BLaER1 (cell line): ENCODE measurements at regions not wholly inside any gene's neighbourhood (a gene's known extent, or its start where the extent isn't known, plus 50 kb on each side); places are given as distances from the start of the nearest gene placed in this dataset.
A peak's percentile ranks its signal among the peaks of the same experiment; 100 is the strongest.

ENCODE experiments used
- H3K27ac ChIP-seq: shearing (Covaris generic); formaldehyde crosslinking; 2 replicates; pipeline ENCODE4 v1.8.1; 2022
- H3K27me3 ChIP-seq: shearing (Covaris generic); formaldehyde crosslinking; 2 replicates; pipeline ENCODE4 v1.8.1; 2022
- H3K36me3 ChIP-seq: shearing (Covaris generic); formaldehyde crosslinking; 2 replicates; pipeline ENCODE4 v1.8.1; 2022
- H3K4me1 ChIP-seq: shearing (Covaris generic); formaldehyde crosslinking; 2 replicates; pipeline ENCODE4 v1.8.1; 2022
- H3K4me2 ChIP-seq: shearing (Covaris generic); formaldehyde crosslinking; 2 replicates; pipeline ENCODE4 v1.8.1; 2022
- H3K4me3 ChIP-seq: shearing (Covaris generic); formaldehyde crosslinking; 2 replicates; pipeline ENCODE4 v1.8.1; 2022
- H3K9ac ChIP-seq: shearing (Covaris generic); formaldehyde crosslinking; 2 replicates; pipeline ENCODE4 v1.8.1; 2022
- H3K9me3 ChIP-seq: shearing (Covaris generic); formaldehyde crosslinking; 2 replicates; pipeline ENCODE4 v1.8.1; 2022
- H4K20me1 ChIP-seq: shearing (Covaris generic); formaldehyde crosslinking; 2 replicates; pipeline ENCODE4 v1.8.1; 2022
- Cebpa-rat ChIP-seq: shearing (Covaris generic); IDR thresholded peaks from 2 replicates; pipeline ENCODE4 v1.8.1; 2022

DNA sequence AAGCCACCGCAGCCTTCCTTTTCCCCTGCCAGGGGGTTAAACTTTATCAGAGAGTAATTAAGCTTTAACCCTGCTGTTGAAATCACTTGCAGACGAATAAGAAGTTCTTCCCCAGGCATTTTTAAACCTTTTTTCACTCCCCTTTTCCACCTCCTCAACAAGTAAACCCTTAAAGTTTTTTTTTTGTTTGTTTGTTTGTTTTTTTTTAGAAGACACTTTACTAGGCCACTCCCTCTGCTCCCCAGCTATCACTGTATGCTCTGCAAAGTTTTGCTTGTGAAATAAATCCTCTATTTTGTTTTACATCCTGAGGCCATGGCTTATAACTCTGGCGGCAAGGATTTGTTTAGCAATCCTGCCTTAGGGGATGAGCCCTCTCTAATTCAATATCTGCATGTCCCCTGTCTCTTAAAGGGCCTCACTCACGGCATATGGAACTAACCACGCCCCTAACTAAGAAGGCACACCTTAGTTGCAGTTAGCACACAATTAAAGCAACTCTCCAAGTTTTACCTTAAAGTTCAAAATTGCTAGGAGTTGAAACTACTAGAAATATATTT, 1354.7 kb upstream of the LRRTM3 start:
- H3K4me3 ChIP-seq, result peak overlapping the region; percentile 28; the same call in 1 of the 2 replicates
- H3K36me3 ChIP-seq, result no peaks in the 10 kb centered on the region
- no peaks in the 10 kb centered on the region for H4K20me1 ChIP-seq
- peaks cover 16% of the 10 kb centered on the region for H3K4me1 ChIP-seq
- peak overlapping the region; percentile 43; the same call in 1 of the 2 replicates for H3K27ac ChIP-seq
- H3K4me2 ChIP-seq, result peak overlapping the region; percentile 76
- no peaks in the 10 kb centered on the region for H3K27me3 ChIP-seq
- no peak overlapping the region for H3K9ac ChIP-seq
- no peaks in the 10 kb centered on the region for H3K9me3 ChIP-seq
- no peak for TF ChIP-seq Cebpa-rat

DNA sequence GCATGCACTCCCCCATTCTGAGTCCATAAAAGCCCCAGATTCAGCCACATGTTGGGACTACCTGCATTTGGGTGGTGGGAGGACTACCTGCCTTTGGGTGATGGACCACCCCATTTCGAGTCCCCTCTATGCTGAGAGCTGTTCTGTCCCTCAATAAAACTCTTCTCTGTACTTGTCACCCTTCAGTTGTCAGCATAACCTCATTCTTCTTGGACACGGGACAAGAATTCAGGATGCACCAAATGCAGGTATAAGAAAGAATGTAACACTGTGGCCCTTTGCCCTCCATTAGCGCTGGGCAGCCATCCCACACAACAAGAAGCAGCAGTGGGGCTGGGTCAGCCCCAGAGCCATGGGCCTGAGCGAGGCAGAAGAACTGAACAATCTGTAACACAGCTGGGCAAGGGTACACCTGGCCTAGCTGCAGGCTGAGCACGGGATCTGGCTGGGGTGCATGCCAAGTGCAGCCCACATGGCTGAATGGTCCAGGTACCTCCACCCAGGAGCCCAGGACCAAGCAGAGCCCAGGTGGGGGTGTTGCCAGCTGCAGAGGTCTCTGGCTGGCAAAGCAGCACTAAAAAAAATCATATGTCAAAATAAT, 1344.3 kb upstream of the LRRTM3 start:
- no peak overlapping the region for H3K27ac ChIP-seq
- no peak for TF ChIP-seq Cebpa-rat
- H3K27me3 ChIP-seq, result no peaks in the 10 kb centered on the region
- H3K4me3 ChIP-seq, result no peak overlapping the region
- H3K9me3 ChIP-seq, result peaks cover 29% of the 10 kb centered on the region
- no peaks in the 10 kb centered on the region for H3K4me1 ChIP-seq
- H3K36me3 ChIP-seq, result no peaks in the 10 kb centered on the region
- H3K9ac ChIP-seq, result no peak overlapping the region
- no peaks in the 10 kb centered on the region for H4K20me1 ChIP-seq
- no peak overlapping the region for H3K4me2 ChIP-seq

DNA sequence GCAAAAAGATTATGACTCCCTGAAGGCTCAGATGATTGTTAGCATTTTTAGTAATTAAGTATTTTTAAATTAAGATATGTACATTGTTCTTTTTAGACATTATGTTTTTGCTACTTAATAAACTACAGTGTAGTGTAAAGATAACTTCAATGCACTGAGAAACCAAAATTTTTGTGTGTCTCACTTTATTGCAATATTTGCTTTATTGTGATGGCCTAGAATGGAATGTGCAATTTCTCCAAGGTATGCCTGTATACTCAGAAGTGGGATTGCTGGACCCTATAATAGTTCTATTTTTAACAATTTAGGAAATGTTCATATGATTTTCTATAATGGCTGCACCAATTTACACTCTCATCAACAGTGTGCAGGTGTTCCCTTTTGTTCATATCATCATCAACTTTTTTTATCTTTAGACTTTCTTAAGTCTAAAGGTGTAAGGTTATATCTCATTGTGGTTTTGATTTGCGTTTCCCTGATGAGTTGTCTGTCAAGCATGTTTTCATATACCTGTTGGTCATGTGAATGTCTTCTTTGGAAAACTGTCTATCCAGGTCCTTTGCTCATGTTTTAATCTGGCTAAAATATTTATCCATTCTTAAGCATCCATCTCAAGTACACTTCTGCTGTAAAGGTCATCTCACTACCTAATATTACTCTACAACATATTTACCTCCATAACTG, 1323.5 kb upstream of the LRRTM3 start:
- no peak overlapping the region for H3K27ac ChIP-seq
- TF ChIP-seq Cebpa-rat, result no peak

DNA sequence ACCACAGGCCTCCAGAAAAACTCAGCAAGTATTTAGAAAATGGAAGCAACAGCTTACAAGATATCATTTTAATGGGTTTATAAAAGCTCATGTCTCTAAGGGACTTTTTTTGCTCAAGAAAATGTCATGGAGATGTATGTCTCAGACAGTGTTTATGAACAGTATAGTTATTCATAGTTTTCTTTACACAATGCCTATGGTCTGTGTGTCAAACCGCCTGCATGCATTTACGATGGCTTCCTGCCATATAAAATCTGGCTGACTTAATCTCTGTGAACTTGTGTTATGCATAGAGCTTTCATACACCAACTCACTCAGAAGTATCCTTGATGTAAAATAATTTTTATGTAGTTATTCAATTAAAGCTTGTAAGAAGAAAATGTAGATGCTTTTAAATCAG, 1314.2 kb upstream of the LRRTM3 start:
- H3K9me3 ChIP-seq, result peaks cover 5% of the 10 kb centered on the region; the same call in 1 of the 2 replicates

More for the DNA sequence above, 1323.5 kb upstream of the LRRTM3 start:
- Histone ChIP-seq H4K20me1 (no peaks in the 10 kb centered on the region), H3K9me3 (no peaks in the 10 kb centered on the region), H3K4me2 (no peak overlapping the region), H3K9ac (no peak overlapping the region), H3K4me3 (no peak overlapping the region), H3K4me1 (no peaks in the 10 kb centered on the region), H3K27me3 (no peaks in the 10 kb centered on the region), H3K36me3 (no peaks in the 10 kb centered on the region)

DNA sequence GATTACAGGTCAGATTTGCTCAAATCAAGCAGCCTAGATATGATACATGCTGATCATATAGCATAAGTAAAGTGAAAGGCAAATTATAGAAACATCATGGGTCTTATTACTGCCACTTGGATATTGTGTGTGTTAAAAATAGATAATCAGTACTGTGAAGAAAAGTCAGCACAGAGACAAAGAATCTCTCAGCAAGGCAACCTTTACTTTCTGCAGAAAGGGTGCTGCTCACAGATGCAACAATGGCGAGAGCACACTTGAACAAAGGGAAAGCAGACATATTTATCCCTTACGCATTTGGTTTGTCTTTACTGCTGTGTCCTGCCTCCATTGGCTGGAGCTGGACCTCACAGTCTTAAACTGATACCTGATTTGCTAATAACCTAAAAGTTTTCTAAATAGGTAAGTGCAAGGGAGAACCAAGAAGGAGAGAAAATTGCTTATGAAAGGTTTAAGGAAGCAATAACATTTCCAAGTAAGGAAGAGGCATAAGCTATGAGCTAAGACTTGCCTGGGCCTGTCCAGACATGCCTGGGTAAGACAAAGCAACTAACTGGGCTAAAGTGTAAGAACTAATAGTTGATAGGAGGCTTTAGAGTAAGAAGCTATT, 1310.8 kb upstream of the LRRTM3 start:
- H4K20me1 ChIP-seq, result no peaks in the 10 kb centered on the region
- H3K4me2 ChIP-seq, result no peak overlapping the region
- H3K4me1 ChIP-seq, result no peaks in the 10 kb centered on the region
- peaks cover 5% of the 10 kb centered on the region; the same call in 1 of the 2 replicates for H3K9me3 ChIP-seq
- H3K4me3 ChIP-seq, result no peak overlapping the region
- no peak overlapping the region for H3K27ac ChIP-seq
- H3K9ac ChIP-seq, result no peak overlapping the region
- H3K27me3 ChIP-seq, result no peaks in the 10 kb centered on the region
- no peak for TF ChIP-seq Cebpa-rat
- H3K36me3 ChIP-seq, result no peaks in the 10 kb centered on the region

More for the DNA sequence above, 1314.2 kb upstream of the LRRTM3 start:
- no peak overlapping the region for H3K27ac ChIP-seq
- H4K20me1 ChIP-seq, result no peaks in the 10 kb centered on the region
- H3K36me3 ChIP-seq, result no peaks in the 10 kb centered on the region
- H3K4me2 ChIP-seq, result no peak overlapping the region
- no peak overlapping the region for H3K4me3 ChIP-seq
- H3K4me1 ChIP-seq, result no peaks in the 10 kb centered on the region
- H3K9ac ChIP-seq, result no peak overlapping the region
- TF ChIP-seq Cebpa-rat, result no peak
- no peaks in the 10 kb centered on the region for H3K27me3 ChIP-seq

DNA sequence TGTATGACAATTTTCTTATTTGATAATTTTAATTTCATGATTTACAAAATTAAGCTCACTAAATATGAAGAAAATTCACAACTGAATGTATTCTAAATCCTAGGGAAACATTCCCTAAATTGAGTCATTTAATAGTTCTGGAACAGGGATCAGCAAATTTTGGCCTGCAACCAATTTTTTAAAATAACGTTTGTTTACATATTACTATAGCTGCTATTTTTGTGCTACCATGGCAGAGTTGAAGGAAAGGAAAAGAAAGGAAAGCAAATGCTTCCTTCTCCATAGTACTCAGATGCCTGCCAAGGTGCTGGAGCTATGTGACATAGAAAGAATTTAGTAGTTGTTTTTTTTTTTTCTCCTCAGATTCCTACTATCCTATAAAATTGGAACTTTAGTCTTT, 1307.7 kb upstream of the LRRTM3 start:
- Histone ChIP-seq H3K36me3 (no peaks in the 10 kb centered on the region), H3K9ac (no peak overlapping the region), H3K4me1 (no peaks in the 10 kb centered on the region), H3K4me3 (no peak overlapping the region), H3K9me3 (peaks cover 5% of the 10 kb centered on the region; the same call in 1 of the 2 replicates), H4K20me1 (no peaks in the 10 kb centered on the region), H3K27me3 (no peaks in the 10 kb centered on the region), H3K4me2 (no peak overlapping the region), H3K27ac (no peak overlapping the region)
- no peak for TF ChIP-seq Cebpa-rat

DNA sequence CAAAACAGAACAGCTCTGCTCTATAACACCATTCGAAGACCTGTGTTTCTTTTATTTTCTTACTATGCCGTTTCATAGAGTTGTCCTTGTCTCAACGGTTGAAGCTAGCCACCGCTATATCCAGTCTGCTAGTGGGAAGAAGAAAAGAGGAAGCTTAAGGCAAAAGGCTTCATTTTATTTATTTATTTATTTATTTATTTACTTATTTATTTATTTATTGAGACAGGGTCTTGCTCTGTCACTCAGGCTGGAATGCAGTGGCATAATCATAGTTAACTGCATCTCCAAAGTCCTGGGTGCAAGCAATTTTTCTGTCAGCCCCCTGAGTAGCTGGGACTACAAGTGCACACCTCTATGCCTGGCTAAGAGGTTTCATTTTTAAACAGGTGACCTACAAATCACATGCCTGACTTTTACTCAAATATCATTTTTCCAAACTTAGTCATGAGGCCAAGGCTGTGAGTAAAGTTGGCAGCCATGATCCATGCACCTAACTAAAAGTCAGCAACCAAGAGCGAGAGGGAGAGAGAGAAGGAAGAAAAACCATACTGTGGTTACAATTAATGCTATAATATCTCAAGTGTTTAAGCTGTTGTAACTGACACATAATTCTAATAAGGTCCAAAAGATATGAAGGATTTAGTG, 1305.3 kb upstream of the LRRTM3 start:
- H3K9me3 ChIP-seq, result no peaks in the 10 kb centered on the region
- no peak overlapping the region for H3K27ac ChIP-seq
- H3K9ac ChIP-seq, result no peak overlapping the region
- H3K27me3 ChIP-seq, result no peaks in the 10 kb centered on the region
- no peaks in the 10 kb centered on the region for H3K4me1 ChIP-seq
- H3K4me2 ChIP-seq, result no peak overlapping the region
- no peaks in the 10 kb centered on the region for H4K20me1 ChIP-seq
- H3K36me3 ChIP-seq, result no peaks in the 10 kb centered on the region
- no peak for TF ChIP-seq Cebpa-rat
- no peak overlapping the region for H3K4me3 ChIP-seq

DNA sequence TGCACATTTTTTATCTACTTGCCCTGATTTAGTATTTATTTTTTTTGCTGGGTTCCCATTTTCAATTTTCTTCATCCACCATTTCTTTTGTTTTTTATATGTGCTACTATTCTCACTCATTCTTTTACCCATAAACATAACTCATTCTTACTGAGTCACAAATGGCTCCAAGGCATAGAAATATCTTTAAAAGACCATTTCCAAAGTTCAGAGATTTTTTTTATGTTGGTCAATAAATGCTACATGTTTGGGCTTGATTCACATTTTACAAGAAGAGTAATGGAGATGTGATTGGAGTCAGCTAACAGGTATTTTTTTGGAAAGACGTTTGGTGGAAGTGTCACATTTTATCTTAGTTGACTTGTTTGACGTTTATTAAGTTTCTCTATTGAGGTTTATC, 1303.2 kb upstream of the LRRTM3 start:
- H3K27me3 ChIP-seq, result no peaks in the 10 kb centered on the region
- no peak overlapping the region for H3K27ac ChIP-seq
- H3K4me3 ChIP-seq, result no peak overlapping the region
- H3K4me1 ChIP-seq, result no peaks in the 10 kb centered on the region
- no peak overlapping the region for H3K4me2 ChIP-seq
- H3K9ac ChIP-seq, result no peak overlapping the region
- no peaks in the 10 kb centered on the region for H3K9me3 ChIP-seq
- H3K36me3 ChIP-seq, result no peaks in the 10 kb centered on the region
- H4K20me1 ChIP-seq, result no peaks in the 10 kb centered on the region
- no peak for TF ChIP-seq Cebpa-rat

DNA sequence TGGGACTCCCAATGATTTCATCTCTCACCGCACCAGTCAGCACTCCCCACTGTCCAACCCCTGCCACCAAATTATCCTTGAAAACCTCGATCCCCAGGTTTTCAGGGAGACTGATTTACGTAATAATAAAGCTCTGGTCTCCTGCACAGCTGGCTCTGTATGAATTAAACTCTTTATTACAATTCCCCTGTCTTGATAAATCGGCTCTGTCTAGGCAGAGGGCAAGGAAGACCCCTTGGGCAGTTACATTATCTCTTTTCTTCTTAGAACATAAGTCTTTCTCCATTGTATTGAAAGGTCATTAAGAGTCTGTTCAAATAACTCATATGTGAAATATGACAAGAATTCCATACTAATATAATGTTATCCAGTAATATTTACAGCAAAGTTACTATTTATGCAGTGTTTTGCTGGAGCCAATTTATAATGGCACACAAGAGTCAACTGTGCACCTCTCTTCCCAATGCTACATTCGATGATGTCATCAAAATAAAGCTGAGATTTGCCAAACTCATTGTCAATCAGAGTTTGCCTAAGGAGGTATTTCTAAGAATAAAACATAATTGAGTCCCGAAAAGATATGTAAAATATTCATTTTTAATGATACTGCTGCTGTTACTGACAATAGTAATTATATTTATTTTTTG, 1297.2 kb upstream of the LRRTM3 start:
- Histone ChIP-seq H3K4me3 (no peak overlapping the region), H3K36me3 (no peaks in the 10 kb centered on the region), H3K4me2 (no peak overlapping the region), H3K27me3 (no peaks in the 10 kb centered on the region), H3K4me1 (no peaks in the 10 kb centered on the region), H4K20me1 (no peaks in the 10 kb centered on the region), H3K27ac (no peak overlapping the region), H3K9me3 (no peaks in the 10 kb centered on the region), H3K9ac (no peak overlapping the region)
- no peak for TF ChIP-seq Cebpa-rat
